Frontal cortex (tissue), 3 donors: ENCODE measurements at regions not wholly inside any gene's neighbourhood (a gene's known extent, or its start where the extent isn't known, plus 50 kb on each side); places are given as distances from the start of the nearest gene placed in this dataset.

ENCODE experiments used
- DNase-seq, 2 donors: peaks; one replicate each; pipeline ENCODE4 v3.0.0; 2012; ENCODE audit warnings: low spot score in 2 of 2
- FAIRE-seq: peaks from 2 replicates; lab custom pipeline; 2012; peaks lifted over from hg19 to GRCh38; lab: Jason Lieb, UNC
- donor health status: control.
- donor health status: control.
- donor health status: control.

- no peak for DNase-seq
- FAIRE-seq: no peak
Observed at GRCh38 chr7:52980129-52980528, 55.3 kb upstream of the POM121L12 start.

- FAIRE-seq (no peak), DNase-seq (no peak)
Observed at GRCh38 chr7:52973126-52973525, 62.3 kb upstream of the POM121L12 start.

GRCh38 chr7:52962402-52963076 lies 72.9 kb upstream of the POM121L12 start:
- FAIRE-seq (no peak), DNase-seq (no peak)

GRCh38 chr7:52961084-52961483 lies 74.3 kb upstream of the POM121L12 start:
- FAIRE-seq: no peak
- DNase-seq: no peak

- DNase-seq (no peak), FAIRE-seq (no peak)
Observed at GRCh38 chr7:52959878-52960660, 75.4 kb upstream of the POM121L12 start.

GRCh38 chr7:52959336-52959735 lies 76.1 kb upstream of the POM121L12 start:
- FAIRE-seq: no peak

GRCh38 chr7:52958621-52959140 lies 76.8 kb upstream of the POM121L12 start:
- no peak for FAIRE-seq
- DNase-seq: no peak

More at GRCh38 chr7:52959336-52959735, 76.1 kb upstream of the POM121L12 start:
- DNase-seq: no peak

GRCh38 chr7:52956379-52956915 lies 79.0 kb upstream of the POM121L12 start:
- FAIRE-seq: no peak
- no peak for DNase-seq

GRCh38 chr7:52955522-52955921 lies 79.9 kb upstream of the POM121L12 start:
- FAIRE-seq (no peak), DNase-seq (no peak)

- DNase-seq (no peak), FAIRE-seq (no peak)
Observed at GRCh38 chr7:52944921-52945320, 90.5 kb upstream of the POM121L12 start.

GRCh38 chr7:52940481-52940880 lies 95.0 kb upstream of the POM121L12 start:
- FAIRE-seq (no peak), DNase-seq (no peak)

GRCh38 chr7:52938455-52939133 lies 96.8 kb upstream of the POM121L12 start:
- no peak for DNase-seq
- no peak for FAIRE-seq

GRCh38 chr7:52936750-52937149 lies 98.7 kb upstream of the POM121L12 start:
- DNase-seq (no peak), FAIRE-seq (no peak)

GRCh38 chr7:52928591-52928990 lies 106.8 kb upstream of the POM121L12 start:
- DNase-seq (no peak), FAIRE-seq (no peak)

- DNase-seq (no peak), FAIRE-seq (no peak)
Observed at GRCh38 chr7:52925332-52925731, 110.1 kb upstream of the POM121L12 start.

GRCh38 chr7:52920977-52921376 lies 114.5 kb upstream of the POM121L12 start:
- FAIRE-seq (no peak), DNase-seq (no peak)

- FAIRE-seq (no peak), DNase-seq (no peak)
Observed at GRCh38 chr7:52917982-52918578, 117.4 kb upstream of the POM121L12 start.

- FAIRE-seq (no peak), DNase-seq (no peak)
Observed at GRCh38 chr7:52911795-52912194, 123.6 kb upstream of the POM121L12 start.

- no peak for DNase-seq
- FAIRE-seq: no peak
Observed at GRCh38 chr7:52911326-52911725, 124.1 kb upstream of the POM121L12 start.

- DNase-seq: no peak
- no peak for FAIRE-seq
Observed at GRCh38 chr7:52909935-52910334, 125.5 kb upstream of the POM121L12 start.
